ENCODE measurements at regions not wholly inside any gene's neighbourhood (a gene's known extent, or its start where the extent isn't known, plus 50 kb on each side); places are given as distances from the start of the nearest gene placed in this dataset.

DNA sequence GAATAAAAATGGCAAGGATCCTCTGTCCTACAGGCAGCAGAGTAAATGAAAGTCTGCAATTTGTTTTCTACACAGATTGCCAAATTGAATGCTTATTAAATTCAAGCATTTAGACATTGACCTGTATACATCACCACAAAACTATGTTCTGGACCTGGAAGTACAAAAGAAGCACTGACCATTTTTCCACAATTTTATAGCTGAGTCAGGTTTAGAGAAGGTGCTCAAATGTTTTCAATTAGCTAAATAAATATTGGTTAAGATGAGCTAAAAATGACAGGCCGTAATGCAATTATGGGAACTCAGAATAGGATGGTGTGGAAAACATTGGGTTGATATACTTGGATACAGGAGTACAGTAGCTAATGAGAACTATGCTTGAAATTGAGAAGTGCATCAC is 490.7 kb upstream of the MEIS1 start:
- Histone ChIP-seq H3K4me3 (no peak overlapping the region), H3K36me3 (no peaks in the 10 kb centered on the region), H3K9me3 (no peaks in the 10 kb centered on the region), H3K4me1 (no peaks in the 10 kb centered on the region), H3K27me3 (no peaks in the 10 kb centered on the region), H3K27ac (no peak overlapping the region)
- TF ChIP-seq, protein P1, sequence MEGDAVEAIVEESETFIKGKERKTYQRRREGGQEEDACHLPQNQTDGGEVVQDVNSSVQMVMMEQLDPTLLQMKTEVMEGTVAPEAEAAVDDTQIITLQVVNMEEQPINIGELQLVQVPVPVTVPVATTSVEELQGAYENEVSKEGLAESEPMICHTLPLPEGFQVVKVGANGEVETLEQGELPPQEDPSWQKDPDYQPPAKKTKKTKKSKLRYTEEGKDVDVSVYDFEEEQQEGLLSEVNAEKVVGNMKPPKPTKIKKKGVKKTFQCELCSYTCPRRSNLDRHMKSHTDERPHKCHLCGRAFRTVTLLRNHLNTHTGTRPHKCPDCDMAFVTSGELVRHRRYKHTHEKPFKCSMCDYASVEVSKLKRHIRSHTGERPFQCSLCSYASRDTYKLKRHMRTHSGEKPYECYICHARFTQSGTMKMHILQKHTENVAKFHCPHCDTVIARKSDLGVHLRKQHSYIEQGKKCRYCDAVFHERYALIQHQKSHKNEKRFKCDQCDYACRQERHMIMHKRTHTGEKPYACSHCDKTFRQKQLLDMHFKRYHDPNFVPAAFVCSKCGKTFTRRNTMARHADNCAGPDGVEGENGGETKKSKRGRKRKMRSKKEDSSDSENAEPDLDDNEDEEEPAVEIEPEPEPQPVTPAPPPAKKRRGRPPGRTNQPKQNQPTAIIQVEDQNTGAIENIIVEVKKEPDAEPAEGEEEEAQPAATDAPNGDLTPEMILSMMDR (IDR thresholded peaks at IDR 0.05 in 4 of 5, conservative IDR thresholded peaks at IDR 0.05 in 1 of 5), result no peak
- no peak for TF ChIP-seq POLR2A (IDR thresholded peaks at IDR 0.05)
- in situ Hi-C loops (cut with MboI; ENCODE audit: low sequenced_read_pairs in 4 of 4) (no loop called here), intact Hi-C loops (cut with DNase I; ENCODE audit: low total_unique reads) (no loop called here)
- no peak for ATAC-seq
- DNase-seq, result no peak

DNA sequence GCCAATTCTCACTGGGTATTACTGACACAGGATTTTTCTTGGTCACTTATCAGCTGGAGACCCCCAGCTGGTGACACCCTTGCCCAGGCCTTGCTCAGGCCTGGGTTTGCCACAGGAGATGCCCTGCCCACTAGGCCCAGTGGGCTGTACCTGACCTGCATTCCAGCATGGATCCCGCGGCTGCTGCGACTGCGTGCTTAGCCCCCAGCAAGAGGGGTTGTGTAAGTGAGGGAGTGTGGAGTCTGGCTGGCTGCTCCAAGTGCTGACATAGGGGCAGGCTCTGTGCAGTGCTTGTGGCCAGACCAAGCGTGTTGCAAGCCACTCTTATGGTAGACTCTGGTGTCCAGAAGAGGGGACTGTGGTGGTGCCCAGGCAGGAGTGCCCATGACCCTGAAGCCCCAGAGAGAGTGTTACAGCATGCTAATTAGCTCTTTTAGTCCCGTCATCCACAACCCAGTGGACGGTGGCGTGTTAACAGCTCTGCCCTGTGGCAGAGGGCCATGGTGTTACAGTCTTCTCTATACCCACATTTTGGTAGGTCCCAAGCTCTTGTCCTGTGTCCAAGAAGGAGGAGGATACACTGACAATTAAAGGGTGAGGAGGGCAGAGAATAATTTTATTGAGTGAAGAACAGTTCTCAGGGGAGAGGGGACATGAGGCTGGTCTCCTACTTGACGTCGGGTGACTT is 491.7 kb upstream of the MEIS1 start:
- in situ Hi-C loops (cut with MboI; ENCODE audit: low sequenced_read_pairs in 4 of 4), result no loop called here

GRCh38 chr2:65940856-65941255 is 494.1 kb upstream of the MEIS1 start:
- DNase-seq (no peak), ATAC-seq (no peak)
- in situ Hi-C loops (cut with MboI; ENCODE audit: low sequenced_read_pairs in 4 of 4), result no loop called here
- Histone ChIP-seq H3K9me3 (no peaks in the 10 kb centered on the region), H3K36me3 (no peaks in the 10 kb centered on the region), H3K27me3 (no peaks in the 10 kb centered on the region), H3K4me3 (no peak overlapping the region), H3K4me1 (no peaks in the 10 kb centered on the region), H3K27ac (no peak overlapping the region)
- intact Hi-C loops (cut with DNase I; ENCODE audit: low total_unique reads), result no loop called here
- TF ChIP-seq, protein P1 (IDR thresholded peaks at IDR 0.05 in 4 of 5, conservative IDR thresholded peaks at IDR 0.05 in 1 of 5), result no peak
- no peak for TF ChIP-seq POLR2A (IDR thresholded peaks at IDR 0.05)

More for the DNA sequence above, 491.7 kb upstream of the MEIS1 start:
- H3K4me3 ChIP-seq, result no peak overlapping the region
- intact Hi-C loops (cut with DNase I; ENCODE audit: low total_unique reads), result no loop called here
- no peaks in the 10 kb centered on the region for H3K4me1 ChIP-seq
- H3K27ac ChIP-seq, result no peak overlapping the region
- no peaks in the 10 kb centered on the region for H3K27me3 ChIP-seq
- ATAC-seq (no peak), DNase-seq (no peak)
- TF ChIP-seq, protein P1 (IDR thresholded peaks at IDR 0.05 in 4 of 5, conservative IDR thresholded peaks at IDR 0.05 in 1 of 5), result no peak
- no peak for TF ChIP-seq POLR2A (IDR thresholded peaks at IDR 0.05)
- no peaks in the 10 kb centered on the region for H3K9me3 ChIP-seq
- H3K36me3 ChIP-seq, result no peaks in the 10 kb centered on the region

DNA sequence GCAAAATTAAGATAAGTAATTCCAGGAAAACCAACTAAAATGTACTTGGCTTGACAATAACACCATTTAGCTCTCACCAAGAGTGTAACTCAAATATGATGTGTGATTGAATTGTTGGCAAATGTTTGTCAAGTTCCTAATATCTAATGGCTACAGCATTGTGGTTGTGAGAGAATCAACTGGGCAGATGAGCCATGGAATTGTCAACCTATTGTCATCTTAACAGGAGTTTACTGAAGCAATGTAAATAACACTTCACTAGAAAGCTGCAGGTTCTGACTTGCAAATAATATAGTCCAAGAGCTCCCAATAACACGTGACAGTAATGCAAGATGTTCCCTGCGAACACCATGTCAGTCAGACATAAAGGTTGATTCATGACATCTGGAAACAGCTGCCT is 495.2 kb upstream of the MEIS1 start:
- no peak overlapping the region for H3K27ac ChIP-seq
- DNase-seq (no peak), ATAC-seq (no peak)
- TF ChIP-seq POLR2A (IDR thresholded peaks at IDR 0.05), result no peak
- TF ChIP-seq, protein P1 (IDR thresholded peaks at IDR 0.05 in 4 of 5, conservative IDR thresholded peaks at IDR 0.05 in 1 of 5), result no peak
- no peaks in the 10 kb centered on the region for H3K27me3 ChIP-seq
- in situ Hi-C loops (cut with MboI; ENCODE audit: low sequenced_read_pairs in 4 of 4), result no loop called here
- no peaks in the 10 kb centered on the region for H3K36me3 ChIP-seq
- H3K9me3 ChIP-seq, result no peaks in the 10 kb centered on the region
- H3K4me1 ChIP-seq, result no peaks in the 10 kb centered on the region
- no peak overlapping the region for H3K4me3 ChIP-seq
- intact Hi-C loops (cut with DNase I; ENCODE audit: low total_unique reads), result no loop called here
